NOMO-1 treated with dmso at 0.1 percent for 144 hours (cell line): ENCODE measurements at regions not wholly inside any gene's neighbourhood (a gene's known extent, or its start where the extent isn't known, plus 50 kb on each side); places are given as distances from the start of the nearest gene placed in this dataset.
"Not testable (repeated sequence)": the region's sequence is repeated elsewhere in the genome, so short reads cannot be mapped to it uniquely, and the experiment has no call there.

Source experiments
- DNase-seq: peaks from one replicate; lab custom pipeline; 2025; ENCODE audit not compliant: unreplicated experiment; lab: John Stamatoyannopoulos, UW

GRCh38 chr1:116292929-116293725 is 79.9 kb upstream of the ATP1A1 start:
- DNase-seq = no peak

- no peak for DNase-seq
These were observed 75.4 kb upstream of the ATP1A1 start for GRCh38 chr1:116297495-116298212.

GRCh38 chr1:116298213-116298579 is 74.8 kb upstream of the ATP1A1 start:
- DNase-seq = not testable (repeated sequence)

- DNase-seq = no peak
These were observed 74.3 kb upstream of the ATP1A1 start for GRCh38 chr1:116298746-116299145.

- DNase-seq = no peak
These were observed 73.8 kb upstream of the ATP1A1 start for GRCh38 chr1:116299248-116299647.

GRCh38 chr1:116302281-116302680 is 70.8 kb upstream of the ATP1A1 start:
- no peak for DNase-seq

GRCh38 chr1:116306102-116306501 is 66.9 kb upstream of the ATP1A1 start:
- no peak for DNase-seq

GRCh38 chr1:116306840-116307442 is 66.1 kb upstream of the ATP1A1 start:
- DNase-seq = no peak

GRCh38 chr1:116308276-116308675 is 64.8 kb upstream of the ATP1A1 start:
- peak; percentile 26 for DNase-seq

- no peak for DNase-seq
These were observed 63.8 kb upstream of the ATP1A1 start for GRCh38 chr1:116309090-116309870.

- no peak for DNase-seq
These were observed 62.9 kb upstream of the ATP1A1 start for GRCh38 chr1:116310180-116310579.

- DNase-seq = no peak
These were observed 61.9 kb upstream of the ATP1A1 start for GRCh38 chr1:116311193-116311592.

- no peak for DNase-seq
These were observed 61.0 kb upstream of the ATP1A1 start for GRCh38 chr1:116311756-116312680.

GRCh38 chr1:116312681-116313069 is 60.4 kb upstream of the ATP1A1 start:
- DNase-seq = no peak

- DNase-seq = no peak
These were observed 59.3 kb upstream of the ATP1A1 start for GRCh38 chr1:116313776-116314175.

GRCh38 chr1:116314305-116314919 is 58.6 kb upstream of the ATP1A1 start:
- no peak for DNase-seq

- no peak for DNase-seq
These were observed 56.7 kb upstream of the ATP1A1 start for GRCh38 chr1:116316373-116316772.

GRCh38 chr1:116318897-116319296 is 54.1 kb upstream of the ATP1A1 start:
- DNase-seq = no peak

GRCh38 chr1:116320874-116321273 is 52.2 kb upstream of the ATP1A1 start:
- no peak for DNase-seq

- DNase-seq = no peak
These were observed 51.3 kb upstream of the ATP1A1 start for GRCh38 chr1:116321766-116322175.
